ENCODE measurements at regions not wholly inside any gene's neighbourhood (a gene's known extent, or its start where the extent isn't known, plus 50 kb on each side); places are given as distances from the start of the nearest gene placed in this dataset.

GRCh38 chr3:159319156-159319555 is 517.3 kb downstream of the MFSD1 start:
- Histone ChIP-seq H3K27ac (ENCODE audit: insufficient read depth, low read length) (no peak overlapping the region), H3K4me2 (ENCODE audit: extremely low read depth, insufficient read depth, low read length) (no peak overlapping the region), H2AFZ (ENCODE audit: low read length) (no peak overlapping the region), H3K4me3 (replicated peaks in 1 of 4; ENCODE audit: control extremely low read depth in 1 of 4, insufficient read depth in 1 of 4, low read depth in 3 of 4, low read length in 4 of 4) (no peak overlapping the region), H4K20me1 (ENCODE audit: control insufficient read depth, extremely low read depth, insufficient read depth, low read length) (no peaks in the 10 kb centered on the region), H3K4me1 (ENCODE audit: control insufficient read depth, extremely low read depth, insufficient read depth, low read length) (no peaks in the 10 kb centered on the region), H3K36me3 (ENCODE audit: control insufficient read depth, insufficient read depth, low read length) (no peaks in the 10 kb centered on the region), H3K9me3 (ENCODE audit: control insufficient read depth, insufficient read depth, low read depth, low read length) (no peaks in the 10 kb centered on the region), H3K79me2 (ENCODE audit: control insufficient read depth, insufficient read depth, low read length) (no peaks in the 10 kb centered on the region), H3K9ac (ENCODE audit: insufficient read depth, low read length) (peak overlapping the region; percentile 16), H3K27me3 (ENCODE audit: control insufficient read depth, insufficient read depth, low read length) (no peaks in the 10 kb centered on the region)
- TF ChIP-seq, protein P1, sequence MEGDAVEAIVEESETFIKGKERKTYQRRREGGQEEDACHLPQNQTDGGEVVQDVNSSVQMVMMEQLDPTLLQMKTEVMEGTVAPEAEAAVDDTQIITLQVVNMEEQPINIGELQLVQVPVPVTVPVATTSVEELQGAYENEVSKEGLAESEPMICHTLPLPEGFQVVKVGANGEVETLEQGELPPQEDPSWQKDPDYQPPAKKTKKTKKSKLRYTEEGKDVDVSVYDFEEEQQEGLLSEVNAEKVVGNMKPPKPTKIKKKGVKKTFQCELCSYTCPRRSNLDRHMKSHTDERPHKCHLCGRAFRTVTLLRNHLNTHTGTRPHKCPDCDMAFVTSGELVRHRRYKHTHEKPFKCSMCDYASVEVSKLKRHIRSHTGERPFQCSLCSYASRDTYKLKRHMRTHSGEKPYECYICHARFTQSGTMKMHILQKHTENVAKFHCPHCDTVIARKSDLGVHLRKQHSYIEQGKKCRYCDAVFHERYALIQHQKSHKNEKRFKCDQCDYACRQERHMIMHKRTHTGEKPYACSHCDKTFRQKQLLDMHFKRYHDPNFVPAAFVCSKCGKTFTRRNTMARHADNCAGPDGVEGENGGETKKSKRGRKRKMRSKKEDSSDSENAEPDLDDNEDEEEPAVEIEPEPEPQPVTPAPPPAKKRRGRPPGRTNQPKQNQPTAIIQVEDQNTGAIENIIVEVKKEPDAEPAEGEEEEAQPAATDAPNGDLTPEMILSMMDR (conservative IDR thresholded peaks at IDR 0.05 in 1 of 2, IDR thresholded peaks at IDR 0.05 in 1 of 2; ENCODE audit: low read depth in 1 of 2, low read length in 2 of 2) = no peak
- TF ChIP-seq EZH2 (IDR thresholded peaks at IDR 0.05; ENCODE audit: low read length, missing control alignments) = no peak
- no peak for DNase-seq (ENCODE audit: low read depth in 2 of 2)

DNA sequence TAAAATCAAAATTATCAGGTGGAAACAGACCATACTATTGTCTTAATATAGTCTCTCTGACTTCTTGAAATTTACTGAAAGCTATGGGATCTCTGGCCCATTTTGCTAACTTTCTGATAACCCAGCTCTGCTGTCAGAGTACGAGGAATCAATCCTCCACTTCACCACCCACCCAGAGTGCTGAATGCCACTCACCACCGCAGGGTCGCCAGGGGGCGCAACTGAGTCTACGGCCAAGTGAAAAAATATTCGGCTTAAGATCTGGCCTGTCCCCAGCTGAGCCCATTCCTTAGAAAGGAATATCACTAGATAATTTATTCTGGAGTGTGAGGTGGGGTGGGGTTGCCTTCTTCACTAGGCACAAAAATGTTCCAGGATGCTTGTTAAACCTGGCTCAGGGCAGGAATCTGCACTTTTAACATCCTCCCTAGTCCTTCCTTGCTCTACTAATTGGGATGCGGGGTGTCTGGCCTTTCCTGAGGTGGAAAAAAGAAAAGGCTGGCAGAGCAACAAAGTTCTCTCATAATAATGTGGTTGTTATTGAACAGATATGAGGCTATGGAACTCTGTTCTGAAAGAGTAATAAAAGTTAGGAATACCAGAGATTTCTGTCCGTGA is 520.6 kb downstream of the MFSD1 start:
- H3K9me3 ChIP-seq (ENCODE audit: control insufficient read depth, insufficient read depth, low read depth, low read length) = no peaks in the 10 kb centered on the region
- H3K27me3 ChIP-seq (ENCODE audit: control insufficient read depth, insufficient read depth, low read length) = no peaks in the 10 kb centered on the region
- no peaks in the 10 kb centered on the region for H3K36me3 ChIP-seq (ENCODE audit: control insufficient read depth, insufficient read depth, low read length)
- H3K4me1 ChIP-seq (ENCODE audit: control insufficient read depth, extremely low read depth, insufficient read depth, low read length) = no peaks in the 10 kb centered on the region
- H3K9ac ChIP-seq (ENCODE audit: insufficient read depth, low read length) = no peak overlapping the region
- TF ChIP-seq, protein P1 (conservative IDR thresholded peaks at IDR 0.05 in 1 of 2, IDR thresholded peaks at IDR 0.05 in 1 of 2; ENCODE audit: low read depth in 1 of 2, low read length in 2 of 2) = peak; percentile 74 to 85
- no peak for TF ChIP-seq EZH2 (IDR thresholded peaks at IDR 0.05; ENCODE audit: low read length, missing control alignments)
- H3K4me3 ChIP-seq (replicated peaks in 1 of 4; ENCODE audit: control extremely low read depth in 1 of 4, insufficient read depth in 1 of 4, low read depth in 3 of 4, low read length in 4 of 4) = no peak overlapping the region
- DNase-seq (ENCODE audit: low read depth in 2 of 2) = peak; percentile 9 to 15
- no peaks in the 10 kb centered on the region for H4K20me1 ChIP-seq (ENCODE audit: control insufficient read depth, extremely low read depth, insufficient read depth, low read length)
- no peak overlapping the region for H3K27ac ChIP-seq (ENCODE audit: insufficient read depth, low read length)
- H2AFZ ChIP-seq (ENCODE audit: low read length) = no peak overlapping the region
- no peaks in the 10 kb centered on the region for H3K79me2 ChIP-seq (ENCODE audit: control insufficient read depth, insufficient read depth, low read length)
- H3K4me2 ChIP-seq (ENCODE audit: extremely low read depth, insufficient read depth, low read length) = no peak overlapping the region

GRCh38 chr3:159323848-159324247 is 522.0 kb downstream of the MFSD1 start:
- no peak for TF ChIP-seq EZH2 (IDR thresholded peaks at IDR 0.05; ENCODE audit: low read length, missing control alignments)
- TF ChIP-seq, protein P1 (conservative IDR thresholded peaks at IDR 0.05 in 1 of 2, IDR thresholded peaks at IDR 0.05 in 1 of 2; ENCODE audit: low read depth in 1 of 2, low read length in 2 of 2) = no peak
- H3K4me2 ChIP-seq (ENCODE audit: extremely low read depth, insufficient read depth, low read length) = no peak overlapping the region
- no peaks in the 10 kb centered on the region for H3K4me1 ChIP-seq (ENCODE audit: control insufficient read depth, extremely low read depth, insufficient read depth, low read length)
- H3K36me3 ChIP-seq (ENCODE audit: control insufficient read depth, insufficient read depth, low read length) = no peaks in the 10 kb centered on the region
- H4K20me1 ChIP-seq (ENCODE audit: control insufficient read depth, extremely low read depth, insufficient read depth, low read length) = no peaks in the 10 kb centered on the region
- no peak overlapping the region for H3K4me3 ChIP-seq (replicated peaks in 1 of 4; ENCODE audit: control extremely low read depth in 1 of 4, insufficient read depth in 1 of 4, low read depth in 3 of 4, low read length in 4 of 4)
- no peak overlapping the region for H2AFZ ChIP-seq (ENCODE audit: low read length)
- DNase-seq (ENCODE audit: low read depth in 2 of 2) = no peak
- H3K27me3 ChIP-seq (ENCODE audit: control insufficient read depth, insufficient read depth, low read length) = no peaks in the 10 kb centered on the region
- H3K9me3 ChIP-seq (ENCODE audit: control insufficient read depth, insufficient read depth, low read depth, low read length) = no peaks in the 10 kb centered on the region
- H3K79me2 ChIP-seq (ENCODE audit: control insufficient read depth, insufficient read depth, low read length) = no peaks in the 10 kb centered on the region
- H3K27ac ChIP-seq (ENCODE audit: insufficient read depth, low read length) = no peak overlapping the region
- no peak overlapping the region for H3K9ac ChIP-seq (ENCODE audit: insufficient read depth, low read length)
